Fibroblast of the aortic adventitia (primary cell): ENCODE measurements at regions not wholly inside any gene's neighbourhood (a gene's known extent, or its start where the extent isn't known, plus 50 kb on each side); places are given as distances from the start of the nearest gene placed in this dataset.

Source experiments
- DNase-seq: peaks from one replicate; pipeline ENCODE4 v3.0.0-alpha.2; 2010; ENCODE audit warnings: low read depth
- H3K4me3 ChIP-seq: 2 replicates; pipeline ENCODE4 v1.5.1; 2011; ENCODE audit warnings: low read depth, mild to moderate bottlenecking, control low read depth, low read length, moderate library complexity
- CTCF ChIP-seq: IDR thresholded peaks from 2 replicates; pipeline ENCODE4 v1.5.1; 2011; ENCODE audit warnings: mild to moderate bottlenecking, low read length, control low read depth, inconsistent platforms; ENCODE audit not compliant: insufficient read depth

- DNase-seq, result no peak
- TF ChIP-seq CTCF, result no peak
- H3K4me3 ChIP-seq, result no peak overlapping the region
Measured at GRCh38 chr9:120212153-120212852, 367.7 kb downstream of the CDK5RAP2 start.

- no peak overlapping the region for H3K4me3 ChIP-seq
- no peak for TF ChIP-seq CTCF
- DNase-seq, result no peak
Measured at GRCh38 chr9:120210274-120210673, 369.7 kb downstream of the CDK5RAP2 start.

- no peak for DNase-seq
- TF ChIP-seq CTCF, result no peak
- no peak overlapping the region for H3K4me3 ChIP-seq
Measured at GRCh38 chr9:120202856-120203654, 376.9 kb downstream of the CDK5RAP2 start.

GRCh38 chr9:120198027-120198426 lies 381.9 kb downstream of the CDK5RAP2 start:
- no peak for TF ChIP-seq CTCF
- no peak for DNase-seq
- H3K4me3 ChIP-seq, result no peak overlapping the region

- H3K4me3 ChIP-seq, result no peak overlapping the region
- DNase-seq, result no peak
- no peak for TF ChIP-seq CTCF
Measured at GRCh38 chr9:120197605-120198004, 382.4 kb downstream of the CDK5RAP2 start.

- no peak for TF ChIP-seq CTCF
- H3K4me3 ChIP-seq, result no peak overlapping the region
- DNase-seq, result no peak
Measured at GRCh38 chr9:120191141-120191540, 388.8 kb downstream of the CDK5RAP2 start.
